ENCODE measurements at regions not wholly inside any gene's neighbourhood (a gene's known extent, or its start where the extent isn't known, plus 50 kb on each side); places are given as distances from the start of the nearest gene placed in this dataset.

GRCh38 chr4:125191232-125191631, 123.5 kb upstream of the FAT4 start:
- TF ChIP-seq POLR2A (IDR thresholded peaks at IDR 0.05; ENCODE audit: low read length) (no peak), GATA1 (IDR thresholded peaks at IDR 0.05; ENCODE audit: low read depth, low read length) (no peak)

Measured in erythroblast (primary cell).